Pons (tissue), 1 donor: ENCODE measurements at regions not wholly inside any gene's neighbourhood (a gene's known extent, or its start where the extent isn't known, plus 50 kb on each side); places are given as distances from the start of the nearest gene placed in this dataset.
"Not testable (repeated sequence)": the region's sequence is repeated elsewhere in the genome, so short reads cannot be mapped to it uniquely, and the experiment has no call there.

Experiments
- DNase-seq: peaks from one replicate; pipeline ENCODE4 v3.0.0-alpha.2; 2016; ENCODE audit warnings: low spot score

DNA sequence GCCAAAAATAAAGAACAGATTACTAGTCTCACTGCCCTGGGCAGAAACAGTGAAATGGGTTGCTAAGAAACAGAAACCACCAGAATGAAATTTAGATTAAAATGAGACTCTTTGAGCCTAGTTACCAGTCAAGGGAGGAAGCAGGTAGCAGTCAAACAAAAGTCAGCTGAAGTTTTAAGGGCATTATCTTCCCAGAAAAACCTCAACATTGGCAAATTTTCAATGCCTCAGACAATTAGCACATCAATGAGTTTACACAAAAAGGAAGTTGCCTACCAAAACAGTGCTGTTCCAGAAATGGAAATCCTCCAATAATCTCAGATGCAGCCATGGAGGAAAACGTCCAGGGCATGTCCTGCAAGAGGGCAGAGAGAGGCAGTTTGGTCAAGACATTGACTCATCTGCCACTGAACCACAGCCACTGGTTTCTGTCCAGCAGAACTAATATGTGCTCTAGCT, 399.7 kb upstream of the ADGRB3 start:
- peak; percentile 20 for DNase-seq

DNA sequence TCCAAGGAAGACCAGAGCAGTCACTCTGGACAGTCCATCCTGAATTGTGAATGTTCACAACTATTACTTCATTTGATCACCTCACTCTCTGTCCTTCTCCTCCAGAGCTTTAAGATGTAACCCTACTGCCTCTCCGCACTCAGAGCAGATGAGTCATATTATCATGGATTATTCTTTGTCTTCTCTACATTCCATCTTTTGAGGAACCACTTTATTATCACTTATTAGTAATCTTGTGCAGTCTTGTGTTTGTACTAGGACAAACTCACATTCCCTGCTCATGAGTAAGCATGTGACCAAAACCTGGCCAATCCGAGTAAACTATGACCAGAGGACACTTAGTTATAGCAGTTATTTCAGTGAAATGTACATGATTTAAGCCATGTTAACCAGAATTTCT, 401.5 kb upstream of the ADGRB3 start:
- no peak for DNase-seq

DNA sequence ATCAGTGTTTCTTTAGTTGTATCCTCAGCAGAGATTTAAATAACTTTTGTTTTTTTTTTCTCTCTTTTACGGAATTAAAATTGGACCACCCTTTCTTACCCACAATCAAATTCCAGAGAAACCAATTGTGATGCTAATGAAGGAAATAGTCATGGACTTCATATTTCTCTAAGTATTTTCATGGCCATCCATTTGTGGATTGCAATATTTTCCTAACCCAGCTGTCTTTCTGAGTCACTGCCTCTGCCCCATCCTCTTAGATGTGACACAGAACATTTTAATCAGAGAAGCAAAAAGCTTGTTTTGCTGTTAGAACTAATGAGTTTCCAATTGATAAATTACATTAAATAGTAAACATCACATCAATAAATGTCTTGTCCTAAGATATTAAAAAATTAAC, 405.5 kb upstream of the ADGRB3 start:
- DNase-seq, result no peak

DNA sequence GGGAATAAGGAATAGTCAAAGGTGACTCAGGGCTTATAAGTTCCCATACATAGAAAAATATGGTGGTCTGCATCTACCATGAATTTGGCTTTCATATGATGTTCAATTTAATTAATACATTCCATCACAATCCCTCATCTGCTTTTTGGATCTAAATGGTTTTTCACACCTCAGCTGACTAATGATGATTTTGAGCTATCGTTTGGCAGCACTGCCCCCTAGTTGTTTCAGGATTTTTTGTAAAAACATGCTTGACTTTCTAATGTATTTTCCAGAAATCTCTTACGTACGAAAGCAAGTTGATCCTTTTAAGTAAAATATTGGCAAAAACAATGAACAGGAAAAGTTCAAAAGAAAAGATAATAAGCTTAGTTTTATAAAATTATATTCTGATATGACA, 408.6 kb upstream of the ADGRB3 start:
- peak; percentile 22 for DNase-seq

DNA sequence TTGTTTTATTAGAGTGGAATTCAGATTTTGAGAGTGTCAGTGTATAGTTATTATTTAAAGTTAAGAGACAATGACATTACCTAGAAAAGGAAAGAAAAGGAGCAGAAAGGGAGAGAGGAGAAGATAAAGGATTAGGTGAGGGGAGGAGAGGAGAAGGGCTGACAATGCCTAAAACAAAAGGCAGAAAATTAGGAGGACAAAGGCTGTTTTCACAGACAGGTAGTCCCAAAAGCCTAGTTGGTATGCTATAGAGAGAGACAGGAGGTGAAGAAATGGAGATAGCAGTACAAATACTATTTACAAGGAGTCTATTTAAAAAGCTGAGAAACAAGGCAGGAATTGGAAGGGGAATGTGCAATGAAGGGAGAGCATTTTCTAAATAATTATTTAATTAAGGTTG, 409.4 kb upstream of the ADGRB3 start:
- DNase-seq, result no peak

DNA sequence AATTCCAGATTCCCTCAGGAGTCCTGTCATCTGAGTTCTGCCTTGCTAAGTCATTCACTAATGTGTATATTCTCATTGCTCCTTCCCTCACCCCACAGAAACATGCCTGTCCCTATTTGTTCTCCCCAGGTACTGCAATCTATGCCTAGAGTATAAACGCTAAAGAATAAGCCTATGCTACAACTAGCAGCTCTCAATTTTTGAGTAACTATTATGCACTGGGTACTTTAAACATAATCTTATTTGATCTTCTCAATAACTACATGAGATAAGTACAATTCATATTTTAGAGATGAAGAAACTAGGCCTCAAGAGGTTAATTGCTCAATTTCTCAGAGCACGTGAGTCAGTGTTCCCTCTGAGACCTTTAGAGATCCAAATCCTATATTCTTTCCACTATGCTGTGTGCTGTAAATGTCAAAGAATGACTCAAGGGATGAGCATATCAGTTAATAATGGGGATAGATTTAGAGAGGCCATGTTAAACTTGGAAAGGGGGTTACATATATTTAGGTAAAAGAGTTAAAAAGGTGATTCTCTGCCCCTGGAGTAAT, 423.8 kb upstream of the ADGRB3 start:
- DNase-seq, result no peak

DNA sequence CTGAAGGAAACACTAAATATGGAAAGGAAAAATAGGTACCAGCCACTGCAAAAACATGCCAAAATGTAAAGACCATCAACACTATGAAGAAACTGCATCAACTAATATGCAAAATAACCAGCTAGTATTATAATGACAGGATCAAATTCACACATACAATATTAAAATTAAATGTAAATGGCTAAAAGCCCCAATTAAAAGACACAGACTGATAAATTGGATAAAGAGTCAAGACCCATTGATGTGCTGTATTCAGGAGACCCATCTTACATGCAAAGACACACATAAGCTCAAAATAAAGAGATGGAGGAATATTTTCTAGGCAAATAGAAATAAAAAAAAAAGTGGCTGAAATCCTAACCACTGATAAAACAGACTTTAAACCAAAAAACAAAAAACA, 427.5 kb upstream of the ADGRB3 start:
- DNase-seq, result not testable (repeated sequence)

DNA sequence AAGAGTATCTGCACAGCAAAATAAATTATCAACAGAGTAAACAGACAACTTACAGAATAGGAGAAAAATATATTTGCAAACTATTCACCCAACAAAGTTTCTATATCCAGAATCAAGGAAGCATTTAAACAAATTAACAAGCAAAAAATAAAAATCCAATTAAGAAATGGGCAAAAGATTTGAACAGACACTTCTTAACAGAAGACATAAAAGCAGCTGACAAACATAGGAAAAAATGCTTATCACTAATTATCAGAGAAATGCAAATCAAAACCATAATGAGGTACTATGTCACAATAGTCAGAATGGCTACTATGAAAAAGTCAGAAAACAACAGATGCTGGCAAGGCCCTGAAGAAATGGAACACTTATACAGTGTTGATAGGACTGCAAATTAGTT, 434.2 kb upstream of the ADGRB3 start:
- DNase-seq, result no peak

DNA sequence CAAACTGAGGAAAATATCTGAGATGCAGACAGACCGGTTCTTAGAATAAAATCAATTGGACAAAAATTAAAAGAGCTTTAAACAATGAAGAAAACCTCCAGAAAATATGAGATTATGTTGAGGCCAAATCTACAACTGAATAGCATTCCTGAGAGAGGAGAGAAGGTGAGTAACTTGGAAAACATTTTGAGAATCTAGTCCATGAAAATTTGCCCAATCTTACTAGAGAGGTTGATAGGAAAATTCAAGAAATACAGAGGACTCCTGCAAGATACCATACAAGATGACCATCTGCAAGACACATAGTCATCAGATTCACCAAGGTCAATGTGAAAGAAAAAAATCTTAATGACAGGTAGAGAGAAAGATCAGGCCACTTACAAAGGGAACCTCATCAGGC, 437.7 kb upstream of the ADGRB3 start:
- no peak for DNase-seq

DNA sequence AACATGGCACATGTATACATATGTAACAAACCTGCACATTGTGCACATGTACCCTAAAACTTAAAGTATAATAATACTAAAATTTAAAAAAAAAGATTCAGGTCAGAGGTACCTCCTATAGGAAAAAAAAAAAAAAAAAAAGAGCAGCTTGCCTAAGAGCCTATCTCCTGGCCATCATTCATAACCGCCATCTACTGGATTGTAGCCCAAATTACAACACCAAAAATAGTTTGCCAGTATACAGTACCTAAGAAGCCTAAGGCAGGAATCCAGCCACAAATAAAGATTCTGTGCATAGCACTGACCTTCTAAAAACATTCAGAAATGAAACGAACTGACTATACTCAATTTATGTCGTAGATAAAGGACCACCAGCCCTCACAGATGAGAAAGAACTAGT, 438.4 kb upstream of the ADGRB3 start:
- DNase-seq, result no peak

DNA sequence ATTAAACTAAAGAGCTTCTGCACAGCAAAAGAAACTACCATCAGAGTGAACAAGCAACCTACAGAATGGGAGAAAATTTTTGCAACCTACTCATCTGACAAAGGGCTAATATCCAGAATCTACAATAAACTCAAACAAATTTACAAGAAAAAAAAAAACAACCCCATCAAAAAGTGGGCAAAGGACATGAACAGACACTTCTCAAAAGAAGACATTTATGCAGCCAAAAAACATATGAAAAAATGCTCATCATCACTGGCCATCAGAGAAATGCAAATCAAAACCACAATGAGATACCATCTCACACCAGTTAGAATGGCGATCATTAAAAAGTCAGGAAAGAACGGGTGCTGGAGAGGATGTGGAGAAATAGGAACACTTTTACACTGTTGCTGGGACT, 439.3 kb upstream of the ADGRB3 start:
- DNase-seq, result not testable (repeated sequence)

DNA sequence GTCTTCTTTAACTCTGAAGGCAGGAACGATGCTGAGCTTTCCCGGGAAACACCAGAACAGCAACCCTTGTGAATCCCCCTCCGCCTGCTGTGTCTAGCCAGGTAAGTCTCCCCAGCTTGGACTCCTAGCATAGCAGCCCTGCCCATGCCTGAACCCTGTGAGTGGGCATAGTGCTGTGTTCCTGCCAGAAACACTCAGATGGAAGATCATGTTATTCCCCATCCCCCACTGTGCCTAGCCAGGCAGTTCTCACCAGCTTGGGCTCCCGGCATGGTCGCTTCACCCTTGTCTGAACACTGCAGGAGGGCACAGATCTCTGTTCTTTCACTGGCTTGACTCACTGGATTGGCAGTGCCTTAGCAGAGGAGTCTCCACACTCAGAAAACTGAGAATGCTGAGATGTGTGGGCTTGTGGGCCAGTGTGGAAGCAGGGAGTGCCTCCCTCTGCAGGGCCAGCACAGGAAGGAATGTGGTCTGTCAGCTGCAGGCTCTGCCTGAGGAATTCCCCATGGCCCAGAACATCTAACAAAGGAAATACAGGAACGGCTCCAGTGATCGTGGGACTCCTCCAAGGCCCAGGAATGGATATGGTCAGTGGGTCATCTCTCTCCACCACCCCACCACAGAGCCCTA, 440.1 kb upstream of the ADGRB3 start:
- no peak for DNase-seq

DNA sequence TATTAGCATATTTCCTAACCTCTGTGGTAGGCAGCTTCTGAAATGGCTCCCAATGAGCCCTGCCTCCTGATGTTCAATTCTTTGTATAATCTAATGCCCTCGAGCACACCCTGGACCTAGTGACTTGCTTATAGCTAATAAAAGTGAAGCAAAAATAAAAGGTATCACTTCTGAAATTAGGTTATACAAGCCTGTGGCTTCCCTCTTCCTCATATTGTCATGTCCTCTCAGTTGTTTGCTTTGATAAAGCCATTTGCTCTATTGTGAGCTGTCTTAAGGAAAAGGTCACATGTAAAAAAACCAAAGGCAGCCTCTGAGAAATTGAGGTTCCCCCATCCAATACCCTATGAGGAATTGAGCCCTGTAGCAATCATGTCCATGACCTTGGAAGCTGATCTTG, 442.1 kb upstream of the ADGRB3 start:
- DNase-seq, result no peak

DNA sequence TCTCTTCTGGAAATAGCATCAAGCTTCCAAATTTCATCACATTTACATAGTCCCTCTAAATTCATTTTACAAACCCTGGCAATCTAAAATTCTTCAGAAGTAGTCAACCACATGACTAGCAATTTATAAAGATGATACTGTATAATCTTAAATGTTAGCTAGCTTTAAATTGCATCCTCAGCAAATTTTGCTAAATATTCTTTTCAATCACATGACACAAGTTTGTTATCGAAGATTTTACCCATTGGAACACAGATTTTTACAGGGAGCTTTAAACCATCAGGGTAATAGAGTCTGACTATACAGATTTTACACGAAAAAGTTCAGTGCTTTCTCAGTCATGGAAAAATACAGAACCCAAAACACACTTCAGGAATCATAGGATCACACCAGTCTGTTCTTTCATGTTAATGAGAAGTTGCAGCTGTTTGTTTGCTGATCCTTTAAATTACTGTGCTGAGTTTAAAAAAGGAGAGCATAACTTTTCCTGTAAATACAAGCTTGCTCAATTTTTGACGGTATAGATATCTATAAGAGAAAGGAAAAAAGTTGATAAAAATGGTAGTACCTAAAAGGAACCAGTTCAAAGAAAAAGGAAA, 445.8 kb upstream of the ADGRB3 start:
- DNase-seq, result no peak

DNA sequence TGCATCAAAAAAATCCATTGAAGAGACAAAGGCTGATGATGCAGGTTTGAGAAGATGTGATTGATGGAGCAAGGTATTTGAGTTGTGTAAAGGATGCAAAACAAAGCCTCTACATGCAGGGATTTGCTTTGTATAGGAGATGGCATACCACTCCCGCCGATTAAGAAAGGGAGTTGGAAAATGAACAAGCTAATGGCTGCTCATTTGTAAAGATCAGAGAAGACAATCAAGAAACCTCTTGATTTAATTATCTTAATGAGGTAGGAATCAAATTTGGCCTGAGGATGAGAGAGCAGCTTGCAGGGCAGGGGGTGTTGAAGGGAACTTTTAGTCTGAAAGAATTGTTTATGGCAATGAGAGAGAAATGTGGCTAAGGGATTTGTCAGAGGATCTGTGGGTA, 448.2 kb upstream of the ADGRB3 start:
- no peak for DNase-seq

DNA sequence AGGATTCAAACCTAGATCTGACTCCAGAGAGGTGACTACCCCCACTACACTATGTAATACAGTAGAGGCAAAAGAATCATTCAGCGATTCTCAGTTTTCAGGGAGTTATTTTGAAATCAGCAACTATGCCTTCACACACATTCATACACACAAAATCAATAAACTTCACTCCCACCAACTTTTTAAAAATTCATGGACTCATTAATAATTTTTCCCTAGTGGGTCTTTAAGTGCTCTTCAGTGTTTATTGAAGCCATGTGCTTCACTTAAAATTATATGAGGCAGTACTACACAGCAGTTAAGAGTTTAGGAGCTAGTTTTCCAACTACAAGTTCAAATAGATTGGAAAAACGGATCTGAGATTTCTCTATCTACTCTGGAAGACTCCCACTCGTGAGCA, 452.7 kb upstream of the ADGRB3 start:
- DNase-seq, result no peak

DNA sequence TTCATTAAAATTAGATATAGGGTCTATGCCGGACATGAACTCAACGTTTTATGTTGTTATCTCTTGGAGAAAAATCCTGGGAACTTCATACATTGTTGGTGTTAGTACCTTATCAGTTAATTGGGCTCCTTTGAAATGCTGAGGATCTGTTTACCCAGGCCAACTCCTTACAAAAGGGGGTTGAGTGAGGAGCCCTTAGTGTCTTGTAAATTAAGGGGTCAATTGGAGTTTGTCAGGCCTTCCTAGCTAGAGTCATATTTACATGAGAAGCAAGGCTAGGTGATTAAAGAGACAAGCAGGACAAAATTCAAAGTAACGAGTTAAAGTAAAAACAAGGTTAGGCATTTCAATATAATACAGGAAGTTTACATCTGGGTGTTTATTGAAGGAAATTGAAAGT, 454.1 kb upstream of the ADGRB3 start:
- not testable (repeated sequence) for DNase-seq

DNA sequence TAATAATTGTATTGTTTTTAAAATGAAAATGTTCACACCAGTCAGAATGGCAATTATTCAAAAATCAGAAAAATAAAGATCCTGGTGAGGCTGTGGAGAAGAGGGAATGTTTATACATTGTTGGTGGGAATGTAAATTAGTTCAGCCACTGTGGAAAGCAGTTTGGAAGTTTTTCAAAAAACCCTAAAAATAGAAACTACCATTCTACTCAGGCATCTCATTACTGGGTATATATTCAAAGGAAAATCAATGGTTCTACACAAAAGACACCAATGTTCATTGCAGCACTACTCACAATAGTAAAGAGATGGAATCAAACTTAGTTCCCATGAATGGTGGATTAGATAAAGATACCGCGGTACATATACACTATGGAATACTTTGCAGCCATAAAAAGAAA, 461.5 kb upstream of the ADGRB3 start:
- no peak for DNase-seq

DNA sequence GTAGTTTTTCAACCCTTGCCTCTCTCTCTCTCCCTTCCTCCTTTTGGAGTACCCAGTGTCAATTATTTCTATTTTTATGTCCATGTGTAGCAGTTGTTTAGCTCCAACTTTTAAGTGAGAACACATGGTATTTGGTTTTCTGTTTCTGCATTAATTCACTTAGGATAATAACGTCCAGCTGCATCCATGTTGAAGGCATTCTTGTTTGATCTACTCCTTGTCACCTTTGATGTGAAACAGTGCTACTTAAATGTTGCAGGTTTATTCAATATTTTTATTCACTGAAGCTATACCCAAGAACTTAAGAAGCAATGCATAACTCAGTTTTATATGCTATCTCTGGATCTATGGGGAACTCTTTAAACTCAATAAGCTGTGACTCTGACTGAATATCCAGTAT, 465.2 kb upstream of the ADGRB3 start:
- DNase-seq, result no peak

DNA sequence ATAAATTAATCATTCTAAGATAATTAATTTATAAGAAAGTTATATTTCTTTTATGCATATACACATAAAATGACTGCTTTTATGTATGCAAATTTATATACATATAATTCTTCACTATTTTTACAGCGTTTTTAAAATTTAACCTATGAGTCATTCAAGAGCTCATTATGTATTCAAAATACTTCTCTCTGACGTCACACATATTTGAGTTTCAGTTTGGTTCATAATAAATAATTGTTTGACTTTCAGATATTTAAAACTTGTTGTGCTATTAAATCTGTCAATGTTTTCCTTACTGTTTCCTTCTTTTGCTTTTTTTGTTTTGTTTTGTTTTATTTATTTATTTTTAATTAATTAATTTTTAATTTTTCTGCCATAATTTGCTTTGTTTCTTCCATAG, 467.5 kb upstream of the ADGRB3 start:
- DNase-seq, result no peak

DNA sequence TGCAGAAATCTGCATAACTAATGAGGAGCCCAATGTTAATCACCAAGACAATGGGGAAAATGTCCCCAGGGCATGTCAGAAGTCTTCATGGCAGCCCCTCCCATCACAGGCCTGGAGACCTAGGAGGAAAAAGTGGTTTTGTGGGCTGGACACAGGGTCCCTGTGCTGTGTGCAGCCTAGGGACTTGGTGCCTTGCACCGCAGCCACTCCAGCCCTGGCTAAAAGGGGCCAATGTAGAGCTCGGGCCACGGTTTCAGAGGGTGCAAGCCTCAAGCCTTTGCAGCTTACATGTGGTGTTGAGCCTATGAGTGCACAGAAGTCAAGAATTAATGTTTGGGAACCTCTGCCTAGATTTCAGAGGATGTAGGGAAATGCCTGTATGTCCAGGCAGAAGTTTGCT, 474.3 kb upstream of the ADGRB3 start:
- DNase-seq, result not testable (repeated sequence)

DNA sequence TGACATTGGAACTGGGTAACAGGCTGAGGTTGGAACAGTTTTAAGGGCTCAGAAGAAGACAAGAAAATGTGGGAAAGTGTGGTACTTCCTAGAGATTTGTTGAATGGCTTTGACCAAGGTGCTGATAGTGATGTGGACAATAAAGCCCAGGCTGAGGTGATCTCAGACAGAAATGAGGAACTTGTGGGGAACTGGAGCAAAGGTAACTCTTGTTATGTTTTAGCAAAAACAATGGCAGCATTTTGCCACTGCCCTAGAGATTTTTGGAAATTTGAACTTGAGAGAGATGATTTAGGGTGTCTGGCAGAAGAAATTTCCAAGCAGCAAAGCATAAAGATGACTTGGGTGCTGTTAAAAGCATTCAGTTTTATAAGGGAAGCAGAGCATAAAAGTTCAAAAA, 474.7 kb upstream of the ADGRB3 start:
- DNase-seq, result no peak

DNA sequence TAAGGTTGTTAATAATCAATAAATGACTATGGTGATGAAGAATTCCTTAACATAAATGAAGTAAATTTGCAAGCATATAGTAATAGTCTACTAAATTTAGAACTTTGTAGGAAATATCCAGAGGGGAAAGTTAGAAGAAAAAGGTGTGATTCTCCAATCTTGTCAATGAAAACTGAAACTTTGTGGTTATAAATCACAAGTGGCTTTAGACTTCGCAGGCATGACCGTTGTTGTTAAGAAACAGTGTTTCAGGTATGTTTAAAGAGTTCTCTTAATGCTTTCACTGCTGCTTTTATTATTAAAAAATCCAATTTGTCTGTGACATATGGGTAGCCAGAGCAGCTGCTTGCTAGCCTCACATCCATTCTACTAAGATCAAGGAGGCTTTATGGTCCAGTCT, 475.6 kb upstream of the ADGRB3 start:
- DNase-seq, result no peak

DNA sequence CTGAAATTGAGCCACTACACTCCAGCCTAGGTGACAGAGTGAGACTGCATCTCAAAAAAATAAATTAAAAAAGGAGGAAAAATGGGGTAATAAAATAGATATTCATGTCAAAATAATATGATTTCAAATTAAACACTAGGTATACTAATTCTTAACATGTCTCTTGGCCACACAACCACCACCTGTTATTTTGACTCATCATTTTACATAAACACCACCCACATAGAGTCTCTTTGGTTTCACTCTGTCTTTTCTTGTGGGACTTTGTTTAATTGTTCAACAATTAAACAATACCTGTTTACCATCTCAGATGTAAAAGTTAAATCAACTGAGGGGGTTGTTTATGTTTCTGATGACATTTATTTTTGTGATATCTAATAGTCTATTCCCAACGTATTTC, 476.8 kb upstream of the ADGRB3 start:
- DNase-seq, result no peak
